Activated CD4-positive, alpha-beta T cell treated with anti-CD3 and anti-CD28 coated beads, Interleukin-2, amount 50 U/mL, for 24 hours (primary cell): ENCODE measurements at regions not wholly inside any gene's neighbourhood (a gene's known extent, or its start where the extent isn't known, plus 50 kb on each side); places are given as distances from the start of the nearest gene placed in this dataset.

Source experiments
- DNase-seq, 2 donors: peaks; one replicate each; pipeline ENCODE4 v3.0.0-alpha.2; 2020; ENCODE audit warnings: low read depth in 1 of 2, low spot score in 1 of 2

GRCh38 chr5:4905674-4906520 lies 234.2 kb upstream of the ADAMTS16 start:
- no peak for DNase-seq

- DNase-seq = no peak
Measured at GRCh38 chr5:4906786-4907185, 233.3 kb upstream of the ADAMTS16 start.

- DNase-seq = no peak
Measured at GRCh38 chr5:4907571-4907970, 232.6 kb upstream of the ADAMTS16 start.

- no peak for DNase-seq
Measured at GRCh38 chr5:4909086-4909485, 231.0 kb upstream of the ADAMTS16 start.

GRCh38 chr5:4911646-4912403 lies 228.3 kb upstream of the ADAMTS16 start:
- no peak for DNase-seq

DNA sequence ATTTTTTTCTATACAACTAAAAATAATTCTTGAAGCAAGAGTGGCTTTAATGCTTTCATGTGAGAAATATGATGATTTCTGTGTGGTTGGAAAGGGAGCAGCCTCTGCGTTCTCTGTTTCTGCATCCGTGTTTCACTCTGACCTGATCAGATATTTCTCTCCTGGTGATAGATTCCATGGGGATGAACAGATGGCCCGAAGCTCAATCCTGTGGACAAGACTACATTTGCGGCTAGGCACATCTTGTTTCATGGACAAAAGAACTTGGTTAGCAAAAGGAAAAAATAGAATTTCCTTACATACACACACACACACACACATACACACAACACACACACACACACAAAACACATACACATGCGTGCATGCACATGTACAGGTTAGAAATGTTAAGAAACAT lies 218.2 kb upstream of the ADAMTS16 start:
- DNase-seq = no peak

DNA sequence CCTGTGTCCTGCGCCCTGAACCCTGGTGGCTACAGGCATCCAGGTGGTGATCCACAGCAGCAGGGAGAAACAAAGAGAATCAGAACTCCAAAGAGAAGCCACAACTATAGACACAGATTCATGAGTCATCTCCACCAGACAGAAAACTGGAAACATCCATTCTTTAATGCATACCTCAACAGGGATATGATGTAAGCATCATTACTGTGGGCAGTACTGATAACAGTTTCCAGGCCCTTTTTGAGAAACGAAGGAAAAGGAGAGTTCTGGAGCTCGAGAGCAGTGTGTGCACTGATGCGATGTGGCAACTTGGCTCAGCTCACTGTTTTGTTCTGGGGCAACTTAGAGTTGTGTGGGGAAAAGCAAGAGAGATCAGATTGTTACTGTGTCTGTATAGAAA lies 215.6 kb upstream of the ADAMTS16 start:
- no peak for DNase-seq

DNA sequence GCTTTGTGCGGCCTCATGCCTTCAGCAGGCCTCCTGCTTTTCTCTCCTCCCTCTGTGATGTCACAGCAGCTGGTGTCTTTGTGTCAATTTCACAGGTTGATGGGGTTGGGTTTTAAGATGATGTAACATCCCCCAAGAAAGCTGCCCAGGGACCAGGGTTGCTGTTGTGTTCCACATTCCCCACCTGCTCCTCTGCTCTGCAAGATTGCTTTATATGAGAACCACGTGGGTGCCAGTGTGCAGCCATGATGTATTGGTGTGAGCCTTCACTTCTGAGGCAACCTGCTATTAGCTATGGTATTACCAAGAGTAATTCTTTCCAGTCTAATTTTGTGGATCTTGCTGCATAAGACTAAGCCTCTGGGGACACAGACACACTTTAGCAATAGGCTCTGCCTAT lies 213.0 kb upstream of the ADAMTS16 start:
- DNase-seq = no peak

DNA sequence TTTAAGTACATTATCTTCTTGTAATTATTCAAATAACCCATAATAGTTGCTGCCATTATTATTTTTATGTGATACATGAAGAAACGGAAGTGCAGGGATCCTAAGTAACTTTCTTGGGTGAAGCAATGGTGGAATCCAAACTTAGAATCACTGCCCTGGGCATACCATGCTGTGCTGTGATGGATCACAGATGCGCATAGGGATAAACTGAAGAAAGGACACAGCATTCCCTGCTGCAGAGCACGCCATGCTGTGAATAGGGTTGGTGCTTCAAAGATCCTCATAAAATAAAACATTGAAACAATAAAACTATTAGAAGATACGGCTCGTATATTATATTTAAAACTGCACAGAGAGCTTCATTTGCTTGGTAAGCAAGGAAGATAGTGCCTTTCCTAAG lies 211.7 kb upstream of the ADAMTS16 start:
- no peak for DNase-seq

DNA sequence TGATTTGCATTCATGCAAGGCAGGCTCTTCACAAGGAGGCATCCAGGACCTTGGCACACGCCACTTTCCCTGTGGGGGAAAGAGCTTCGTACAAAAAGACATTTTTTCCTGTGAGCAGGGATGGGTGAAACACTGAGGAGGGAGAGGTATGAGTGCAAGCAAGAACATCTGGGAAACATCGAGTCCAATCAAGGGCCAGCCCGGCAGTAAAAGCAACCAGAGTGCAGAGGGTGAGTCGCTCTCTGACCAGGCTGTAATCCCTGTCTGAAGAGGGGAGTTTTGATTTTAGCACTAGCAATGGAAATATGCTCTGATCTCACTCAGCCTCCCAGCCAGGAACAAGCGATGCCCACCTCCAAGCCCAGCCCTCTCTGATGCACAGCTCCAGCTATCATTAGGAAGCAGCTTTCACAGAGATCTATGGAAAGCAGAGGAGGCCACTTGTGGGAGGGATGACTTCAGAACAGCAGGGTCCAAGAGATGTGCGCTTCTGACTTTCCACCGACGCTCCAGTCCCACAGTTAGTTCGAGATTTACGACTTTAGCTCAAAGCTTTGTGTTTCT lies 211.0 kb upstream of the ADAMTS16 start:
- DNase-seq = no peak

DNA sequence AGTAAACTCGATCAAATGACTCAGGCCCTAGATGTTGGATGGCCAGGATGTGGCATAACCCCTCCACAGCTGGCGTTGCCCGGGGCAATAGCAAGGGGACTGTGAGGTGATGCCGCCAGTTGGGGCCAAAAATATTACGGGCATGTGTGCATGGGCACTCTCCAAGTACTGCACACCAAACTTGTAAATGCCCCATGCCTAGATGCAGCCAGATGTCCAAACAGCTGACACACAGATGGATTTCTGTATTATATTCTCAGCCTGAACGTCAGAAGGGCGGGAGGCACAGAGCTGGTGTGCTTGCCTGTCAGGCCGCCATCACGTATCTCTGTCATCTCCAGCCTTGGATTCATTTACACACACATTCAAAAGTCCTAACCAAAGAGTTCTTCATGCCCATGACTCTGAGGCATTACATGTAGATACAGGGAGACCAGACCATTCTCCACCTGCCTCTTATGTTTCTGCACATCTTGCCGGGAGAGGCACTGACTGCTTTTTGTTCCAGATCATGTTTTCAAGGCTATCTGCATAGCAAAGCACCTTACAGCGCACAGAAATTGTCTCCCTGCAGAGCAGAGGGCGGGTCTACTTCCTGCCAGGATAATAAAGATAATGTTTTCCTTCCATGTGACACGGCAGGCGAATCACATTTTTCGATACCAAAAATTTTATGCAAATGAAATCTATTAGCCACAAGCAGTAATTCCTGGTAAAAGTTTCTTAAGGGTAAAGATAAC lies 200.9 kb upstream of the ADAMTS16 start:
- no peak for DNase-seq

DNA sequence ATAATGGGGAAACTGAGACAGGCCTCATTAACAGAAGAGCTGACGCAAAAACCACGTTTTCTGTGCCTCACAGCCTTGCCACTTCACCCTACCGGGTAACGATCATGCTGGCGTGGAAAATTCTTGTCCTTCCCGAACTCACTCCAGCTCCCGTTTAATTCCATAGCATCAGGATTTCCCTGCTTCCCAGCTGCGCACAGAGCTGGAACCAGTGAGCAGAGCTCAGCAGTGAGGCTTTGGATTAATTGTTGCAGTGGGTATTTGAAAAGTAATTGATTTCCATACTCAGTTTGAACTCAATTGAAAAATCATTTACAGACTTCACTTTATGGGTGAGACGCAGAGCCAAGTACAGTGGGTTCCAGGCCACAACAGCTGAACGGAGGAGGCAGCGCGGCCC lies 199.0 kb upstream of the ADAMTS16 start:
- DNase-seq = no peak

GRCh38 chr5:4941957-4942830 lies 197.9 kb upstream of the ADAMTS16 start:
- DNase-seq = no peak

DNA sequence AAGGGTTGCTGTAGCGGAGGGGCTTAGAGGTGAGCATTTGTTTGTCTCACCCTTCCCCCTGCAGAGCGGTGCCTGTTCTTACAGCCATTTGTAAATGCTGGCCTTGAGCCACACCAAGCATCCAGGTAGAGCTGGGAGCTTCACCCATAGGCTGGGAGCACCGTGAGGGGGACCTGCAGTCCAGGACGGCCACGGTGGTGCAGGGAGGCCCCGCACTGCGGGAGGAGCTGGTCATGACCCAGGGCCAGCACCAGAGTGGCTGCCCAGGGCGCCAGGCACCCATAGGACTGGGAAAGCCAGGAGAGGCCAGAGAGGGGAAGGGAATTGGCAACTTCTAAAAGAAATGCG lies 197.3 kb upstream of the ADAMTS16 start:
- DNase-seq = no peak

- no peak for DNase-seq
Measured at GRCh38 chr5:4945296-4945695, 194.8 kb upstream of the ADAMTS16 start.

GRCh38 chr5:4947106-4947505 lies 193.0 kb upstream of the ADAMTS16 start:
- no peak for DNase-seq

GRCh38 chr5:4947893-4948536 lies 192.1 kb upstream of the ADAMTS16 start:
- DNase-seq = no peak

DNA sequence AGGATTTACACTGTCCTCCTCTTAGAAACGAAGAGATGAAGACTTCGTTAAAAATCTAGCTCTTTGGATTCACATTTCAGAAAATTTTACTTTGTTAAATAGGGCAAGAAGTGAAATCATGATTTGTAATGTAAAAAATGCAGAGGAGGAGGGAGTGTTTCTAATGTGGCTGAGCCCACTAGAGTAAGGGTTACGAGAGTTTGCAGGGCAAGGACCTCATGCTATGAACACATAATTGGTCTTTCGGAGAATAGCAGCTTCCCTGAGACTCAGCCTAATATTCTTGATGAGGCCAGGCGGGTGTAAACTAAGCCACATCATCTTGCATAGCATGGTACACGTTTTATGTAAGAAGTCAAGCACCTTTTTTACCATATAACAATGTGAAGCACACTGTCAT lies 191.0 kb upstream of the ADAMTS16 start:
- DNase-seq = no peak

GRCh38 chr5:4953576-4953975 lies 186.6 kb upstream of the ADAMTS16 start:
- no peak for DNase-seq

DNA sequence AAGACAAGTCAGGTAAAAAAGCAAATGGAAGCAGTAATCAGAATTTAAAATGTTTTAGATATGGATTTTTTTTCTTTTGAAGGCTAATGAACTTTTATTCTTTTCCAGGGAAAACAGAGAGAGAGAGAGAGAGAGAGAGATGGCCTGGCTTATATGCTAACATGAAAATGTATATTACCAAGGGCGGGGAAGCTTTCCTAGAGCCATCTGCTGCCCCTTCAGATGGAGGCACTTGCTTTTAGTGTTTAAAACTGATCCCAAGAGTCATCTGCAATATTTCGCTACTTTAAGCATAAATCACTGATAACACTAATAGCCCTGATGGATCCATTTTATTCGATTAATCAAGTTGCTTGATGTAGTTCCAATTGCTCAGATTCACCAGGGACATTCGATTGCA lies 186.1 kb upstream of the ADAMTS16 start:
- no peak for DNase-seq
